ENCODE measurements at regions not wholly inside any gene's neighbourhood (a gene's known extent, or its start where the extent isn't known, plus 50 kb on each side); places are given as distances from the start of the nearest gene placed in this dataset.

DNA sequence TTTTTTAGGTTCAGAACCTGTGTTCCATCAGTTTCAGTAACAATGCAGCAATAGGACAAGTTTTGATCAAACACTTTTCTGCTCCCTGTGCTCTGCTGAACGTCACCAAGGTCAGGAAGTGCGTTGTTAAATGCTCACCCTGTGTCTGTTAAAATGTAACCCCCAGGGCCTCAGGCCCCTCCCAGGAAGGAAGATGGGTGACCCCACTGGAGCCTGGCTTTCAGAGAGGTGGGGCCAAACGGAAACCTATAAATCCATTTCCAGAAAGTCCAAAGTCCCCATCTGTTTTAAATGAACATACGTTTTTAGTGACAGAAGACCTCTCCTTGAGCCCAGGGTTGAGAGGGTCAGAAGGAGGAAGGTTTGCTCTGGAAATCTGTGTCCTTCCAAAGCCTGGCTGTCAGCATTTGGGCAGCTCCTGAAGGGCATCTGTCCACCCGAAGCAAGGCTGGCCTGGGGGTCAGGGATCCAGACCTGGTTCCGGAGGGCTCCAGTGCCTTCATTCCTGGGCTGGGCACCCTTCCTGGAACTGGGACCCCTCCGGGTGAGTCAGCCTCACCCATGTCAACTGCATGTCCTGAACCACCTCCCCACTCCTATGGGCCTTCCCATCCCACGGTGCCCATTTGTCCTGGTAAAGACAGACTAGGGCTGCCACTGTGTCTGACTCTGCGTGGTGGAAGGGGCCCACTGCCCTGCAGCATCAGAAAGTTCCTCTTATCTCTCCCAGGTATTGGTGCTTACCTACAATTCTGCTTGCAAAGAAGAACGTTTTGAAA is 117.4 kb upstream of the COPS8 start (continued):
- 0 out of 2 replicates have a peak, but pooled peaks have one; percentile 49 for TF ChIP-seq PRMT3 (CRISPR knock-in tag; IDR thresholded peaks at IDR 0.05; ENCODE audit: borderline replicate concordance, low read depth)
- no peak for TF ChIP-seq ZNF460 (CRISPR knock-in tag; IDR thresholded peaks at IDR 0.05; ENCODE audit: borderline replicate concordance)
- TF ChIP-seq FOXM1 (CRISPR knock-in tag; IDR thresholded peaks at IDR 0.05), result no peak
- TF ChIP-seq MED8 (CRISPR knock-in tag; IDR thresholded peaks at IDR 0.05; ENCODE audit: insufficient replicate concordance), result no peak
- TF ChIP-seq, protein P1, sequence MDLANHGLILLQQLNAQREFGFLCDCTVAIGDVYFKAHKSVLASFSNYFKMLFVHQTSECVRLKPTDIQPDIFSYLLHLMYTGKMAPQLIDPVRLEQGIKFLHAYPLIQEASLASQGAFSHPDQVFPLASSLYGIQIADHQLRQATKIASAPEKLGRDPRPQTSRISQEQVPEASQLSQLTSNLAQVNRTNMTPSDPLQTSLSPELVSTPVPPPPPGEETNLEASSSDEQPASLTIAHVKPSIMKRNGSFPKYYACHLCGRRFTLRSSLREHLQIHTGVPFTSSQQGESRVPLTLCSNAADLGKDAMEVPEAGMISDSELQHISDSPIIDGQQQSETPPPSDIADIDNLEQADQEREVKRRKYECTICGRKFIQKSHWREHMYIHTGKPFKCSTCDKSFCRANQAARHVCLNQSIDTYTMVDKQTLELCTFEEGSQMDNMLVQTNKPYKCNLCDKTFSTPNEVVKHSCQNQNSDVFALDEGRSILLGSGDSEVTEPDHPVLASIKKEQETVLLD (CRISPR knock-in tag; IDR thresholded peaks at IDR 0.05; ENCODE audit: low read depth), result no peak
- no peak for TF ChIP-seq ZNF484 (CRISPR knock-in tag; IDR thresholded peaks at IDR 0.05; ENCODE audit: borderline replicate concordance, low read depth)
- TF ChIP-seq THYN1 (CRISPR knock-in tag; IDR thresholded peaks at IDR 0.05; ENCODE audit: borderline replicate concordance, low read depth), result no peak
- no peak for TF ChIP-seq SRSF9 (IDR thresholded peaks at IDR 0.05; ENCODE audit: borderline replicate concordance, insufficient read depth, low read depth, low read length, poor library complexity, severe bottlenecking)
- TF ChIP-seq HOXA3 (CRISPR knock-in tag; IDR thresholded peaks at IDR 0.05), result no peak
- TF ChIP-seq CHD2 (IDR thresholded peaks at IDR 0.05; ENCODE audit: low read depth, low read length), result no peak
- no peak for TF ChIP-seq FOSL1 (CRISPR knock-in tag; IDR thresholded peaks at IDR 0.05; ENCODE audit: borderline replicate concordance)
- TF ChIP-seq, protein P2, sequence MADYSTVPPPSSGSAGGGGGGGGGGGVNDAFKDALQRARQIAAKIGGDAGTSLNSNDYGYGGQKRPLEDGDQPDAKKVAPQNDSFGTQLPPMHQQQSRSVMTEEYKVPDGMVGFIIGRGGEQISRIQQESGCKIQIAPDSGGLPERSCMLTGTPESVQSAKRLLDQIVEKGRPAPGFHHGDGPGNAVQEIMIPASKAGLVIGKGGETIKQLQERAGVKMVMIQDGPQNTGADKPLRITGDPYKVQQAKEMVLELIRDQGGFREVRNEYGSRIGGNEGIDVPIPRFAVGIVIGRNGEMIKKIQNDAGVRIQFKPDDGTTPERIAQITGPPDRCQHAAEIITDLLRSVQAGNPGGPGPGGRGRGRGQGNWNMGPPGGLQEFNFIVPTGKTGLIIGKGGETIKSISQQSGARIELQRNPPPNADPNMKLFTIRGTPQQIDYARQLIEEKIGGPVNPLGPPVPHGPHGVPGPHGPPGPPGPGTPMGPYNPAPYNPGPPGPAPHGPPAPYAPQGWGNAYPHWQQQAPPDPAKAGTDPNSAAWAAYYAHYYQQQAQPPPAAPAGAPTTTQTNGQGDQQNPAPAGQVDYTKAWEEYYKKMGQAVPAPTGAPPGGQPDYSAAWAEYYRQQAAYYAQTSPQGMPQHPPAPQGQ (CRISPR knock-in tag; IDR thresholded peaks at IDR 0.05; ENCODE audit: borderline replicate concordance), result no peak
- TF ChIP-seq HES4 (CRISPR knock-in tag; IDR thresholded peaks at IDR 0.05; ENCODE audit: borderline replicate concordance), result no peak; the same call in 1 of the 2 replicates
- TF ChIP-seq ZNF781 (CRISPR knock-in tag; IDR thresholded peaks at IDR 0.05; ENCODE audit: borderline replicate concordance, not compliant biosample characterization), result no peak
- TF ChIP-seq, protein P3, sequence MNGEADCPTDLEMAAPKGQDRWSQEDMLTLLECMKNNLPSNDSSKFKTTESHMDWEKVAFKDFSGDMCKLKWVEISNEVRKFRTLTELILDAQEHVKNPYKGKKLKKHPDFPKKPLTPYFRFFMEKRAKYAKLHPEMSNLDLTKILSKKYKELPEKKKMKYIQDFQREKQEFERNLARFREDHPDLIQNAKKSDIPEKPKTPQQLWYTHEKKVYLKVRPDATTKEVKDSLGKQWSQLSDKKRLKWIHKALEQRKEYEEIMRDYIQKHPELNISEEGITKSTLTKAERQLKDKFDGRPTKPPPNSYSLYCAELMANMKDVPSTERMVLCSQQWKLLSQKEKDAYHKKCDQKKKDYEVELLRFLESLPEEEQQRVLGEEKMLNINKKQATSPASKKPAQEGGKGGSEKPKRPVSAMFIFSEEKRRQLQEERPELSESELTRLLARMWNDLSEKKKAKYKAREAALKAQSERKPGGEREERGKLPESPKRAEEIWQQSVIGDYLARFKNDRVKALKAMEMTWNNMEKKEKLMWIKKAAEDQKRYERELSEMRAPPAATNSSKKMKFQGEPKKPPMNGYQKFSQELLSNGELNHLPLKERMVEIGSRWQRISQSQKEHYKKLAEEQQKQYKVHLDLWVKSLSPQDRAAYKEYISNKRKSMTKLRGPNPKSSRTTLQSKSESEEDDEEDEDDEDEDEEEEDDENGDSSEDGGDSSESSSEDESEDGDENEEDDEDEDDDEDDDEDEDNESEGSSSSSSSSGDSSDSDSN (CRISPR knock-in tag; IDR thresholded peaks at IDR 0.05), result peak; percentile 44; the same call in 1 of the 2 replicates
- TF ChIP-seq HHEX (CRISPR knock-in tag; IDR thresholded peaks at IDR 0.05), result 0 out of 2 replicates have a peak, but pooled peaks have one; percentile 5
- peak; percentile 85 for TF ChIP-seq ZNF501 (CRISPR knock-in tag; IDR thresholded peaks at IDR 0.05)
- no peak for TF ChIP-seq ZNF382 (CRISPR knock-in tag; IDR thresholded peaks at IDR 0.05; ENCODE audit: borderline replicate concordance)
- TF ChIP-seq AKAP8 (CRISPR knock-in tag; IDR thresholded peaks at IDR 0.05), result no peak
- TF ChIP-seq, protein P4, sequence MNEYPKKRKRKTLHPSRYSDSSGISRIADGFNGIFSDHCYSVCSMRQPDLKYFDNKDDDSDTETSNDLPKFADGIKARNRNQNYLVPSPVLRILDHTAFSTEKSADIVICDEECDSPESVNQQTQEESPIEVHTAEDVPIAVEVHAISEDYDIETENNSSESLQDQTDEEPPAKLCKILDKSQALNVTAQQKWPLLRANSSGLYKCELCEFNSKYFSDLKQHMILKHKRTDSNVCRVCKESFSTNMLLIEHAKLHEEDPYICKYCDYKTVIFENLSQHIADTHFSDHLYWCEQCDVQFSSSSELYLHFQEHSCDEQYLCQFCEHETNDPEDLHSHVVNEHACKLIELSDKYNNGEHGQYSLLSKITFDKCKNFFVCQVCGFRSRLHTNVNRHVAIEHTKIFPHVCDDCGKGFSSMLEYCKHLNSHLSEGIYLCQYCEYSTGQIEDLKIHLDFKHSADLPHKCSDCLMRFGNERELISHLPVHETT (CRISPR knock-in tag; conservative IDR thresholded peaks at IDR 0.05), result no peak
- TF ChIP-seq ZFX (CRISPR knock-in tag; IDR thresholded peaks at IDR 0.05; ENCODE audit: low read depth), result peak; percentile 52

Measured in HepG2 (cell line).